ENCODE measurements at regions not wholly inside any gene's neighbourhood (a gene's known extent, or its start where the extent isn't known, plus 50 kb on each side); places are given as distances from the start of the nearest gene placed in this dataset.
"Not testable (repeated sequence)": the region's sequence is repeated elsewhere in the genome, so short reads cannot be mapped to it uniquely, and the experiment has no call there.

- not testable (repeated sequence) for TF ChIP-seq POLR2AphosphoS5 (IDR thresholded peaks at IDR 0.05; ENCODE audit: low read depth, low read length); POLR2A (IDR thresholded peaks at IDR 0.05; ENCODE audit: low read depth, low read length); TAF1 (IDR thresholded peaks at IDR 0.05; ENCODE audit: borderline replicate concordance, low read depth, low read length)
Measured at GRCh38 chr16:55075208-55075607, 144.5 kb downstream of the IRX5 start.

All from GM12892 (cell line).